ENCODE measurements at regions not wholly inside any gene's neighbourhood (a gene's known extent, or its start where the extent isn't known, plus 50 kb on each side); places are given as distances from the start of the nearest gene placed in this dataset.

DNA sequence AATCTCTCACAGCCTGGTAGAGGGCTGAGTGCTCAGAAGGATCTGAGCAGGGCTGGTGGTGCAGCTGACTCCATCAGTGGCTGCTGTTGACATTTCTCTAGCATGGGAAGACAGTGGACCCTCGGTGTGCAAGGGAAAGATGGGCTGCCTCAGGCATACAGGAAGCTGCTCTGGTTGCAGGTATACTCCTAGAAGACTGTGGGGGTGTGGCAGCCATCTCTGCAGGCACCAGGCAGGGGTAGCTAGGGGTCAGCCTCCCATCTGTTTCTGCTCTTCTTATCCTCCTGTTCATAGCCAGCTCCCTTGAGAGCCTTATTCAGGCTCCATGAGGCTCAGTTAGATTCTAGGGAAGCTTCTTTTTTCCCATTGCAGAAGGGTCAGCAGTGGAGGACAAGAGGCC lies 475.5 kb downstream of the TSHZ3 start:
- TF ChIP-seq, protein P1, sequence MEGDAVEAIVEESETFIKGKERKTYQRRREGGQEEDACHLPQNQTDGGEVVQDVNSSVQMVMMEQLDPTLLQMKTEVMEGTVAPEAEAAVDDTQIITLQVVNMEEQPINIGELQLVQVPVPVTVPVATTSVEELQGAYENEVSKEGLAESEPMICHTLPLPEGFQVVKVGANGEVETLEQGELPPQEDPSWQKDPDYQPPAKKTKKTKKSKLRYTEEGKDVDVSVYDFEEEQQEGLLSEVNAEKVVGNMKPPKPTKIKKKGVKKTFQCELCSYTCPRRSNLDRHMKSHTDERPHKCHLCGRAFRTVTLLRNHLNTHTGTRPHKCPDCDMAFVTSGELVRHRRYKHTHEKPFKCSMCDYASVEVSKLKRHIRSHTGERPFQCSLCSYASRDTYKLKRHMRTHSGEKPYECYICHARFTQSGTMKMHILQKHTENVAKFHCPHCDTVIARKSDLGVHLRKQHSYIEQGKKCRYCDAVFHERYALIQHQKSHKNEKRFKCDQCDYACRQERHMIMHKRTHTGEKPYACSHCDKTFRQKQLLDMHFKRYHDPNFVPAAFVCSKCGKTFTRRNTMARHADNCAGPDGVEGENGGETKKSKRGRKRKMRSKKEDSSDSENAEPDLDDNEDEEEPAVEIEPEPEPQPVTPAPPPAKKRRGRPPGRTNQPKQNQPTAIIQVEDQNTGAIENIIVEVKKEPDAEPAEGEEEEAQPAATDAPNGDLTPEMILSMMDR (IDR thresholded peaks at IDR 0.05) = no peak
- TF ChIP-seq POLR2A (IDR thresholded peaks at IDR 0.05) (no peak), EP300 (IDR thresholded peaks at IDR 0.05) (no peak)

All from tibial nerve (tissue), 4 donors.